Testis (tissue), 2 donors: ENCODE measurements at regions not wholly inside any gene's neighbourhood (a gene's known extent, or its start where the extent isn't known, plus 50 kb on each side); places are given as distances from the start of the nearest gene placed in this dataset.

Source experiments
- CTCF ChIP-seq, 3 experiments: fragments of 450-650 bp in 2 of 3; fragments of 200-600 bp in 1 of 3; sonication (generic) in 1 of 3; IDR thresholded peaks; one replicate each; pipeline ENCODE4 v1.5.1; 2016 to 2019; ENCODE audit warnings: antibody characterized with exemption in 3 of 3, mild to moderate bottlenecking in 2 of 3, moderate library complexity in 1 of 3
- POLR2A ChIP-seq: fragments of 450-650 bp; IDR thresholded peaks from one replicate; pipeline ENCODE4 v1.6.1; 2017; ENCODE audit warnings: antibody characterized with exemption, mild to moderate bottlenecking, moderate library complexity

- TF ChIP-seq POLR2A, result no peak
- no peak for TF ChIP-seq CTCF (IDR thresholded peaks at IDR 0.05)
Measured at GRCh38 chr6:18603361-18603760, 216.2 kb downstream of the RNF144B start.
